C4-2B (cell line): ENCODE measurements at regions not wholly inside any gene's neighbourhood (a gene's known extent, or its start where the extent isn't known, plus 50 kb on each side); places are given as distances from the start of the nearest gene placed in this dataset.

Experiments used
- H3K27ac ChIP-seq: fragments of 450-650 bp; 2 replicates; pipeline ENCODE4 v1.5.1; 2017
- CTCF ChIP-seq: fragments of 450-650 bp; conservative IDR thresholded peaks from 2 replicates; pipeline ENCODE4 v1.5.1; 2017; ENCODE audit warnings: mild to moderate bottlenecking
- ZFX ChIP-seq: fragments of 450-650 bp; IDR thresholded peaks from 2 replicates; pipeline ENCODE4 v1.6.1; 2017

- no peak overlapping the region for H3K27ac ChIP-seq
- TF ChIP-seq ZFX = no peak
- TF ChIP-seq CTCF = no peak
Measured at GRCh38 chr18:76263046-76264005, 231.7 kb downstream of the ZNF516 start.

- no peak overlapping the region for H3K27ac ChIP-seq
- TF ChIP-seq CTCF (no peak), ZFX (no peak)
Measured at GRCh38 chr18:76260941-76261472, 234.0 kb downstream of the ZNF516 start.

- no peak overlapping the region for H3K27ac ChIP-seq
- TF ChIP-seq CTCF (no peak), ZFX (no peak)
Measured at GRCh38 chr18:76259711-76260110, 235.3 kb downstream of the ZNF516 start.

- H3K27ac ChIP-seq = no peak overlapping the region
Measured at GRCh38 chr18:76259096-76259495, 235.9 kb downstream of the ZNF516 start.

GRCh38 chr18:76258209-76258608 lies 236.8 kb downstream of the ZNF516 start:
- TF ChIP-seq ZFX (no peak), CTCF (no peak)
- no peak overlapping the region for H3K27ac ChIP-seq

More at GRCh38 chr18:76259096-76259495, 235.9 kb downstream of the ZNF516 start:
- TF ChIP-seq ZFX (no peak), CTCF (no peak)

GRCh38 chr18:76255070-76255683 lies 239.9 kb downstream of the ZNF516 start:
- peak overlapping the region; percentile 32; the same call in 1 of the 2 replicates for H3K27ac ChIP-seq
- no peak for TF ChIP-seq CTCF
- no peak for TF ChIP-seq ZFX

- TF ChIP-seq ZFX (no peak), CTCF (peak; percentile 53)
- H3K27ac ChIP-seq = no peak overlapping the region
Measured at GRCh38 chr18:76252880-76253279, 242.2 kb downstream of the ZNF516 start.
